CD4-positive, alpha-beta T cell treated with Interleukin-17A for 1 hour (primary cell): ENCODE measurements at regions not wholly inside any gene's neighbourhood (a gene's known extent, or its start where the extent isn't known, plus 50 kb on each side); places are given as distances from the start of the nearest gene placed in this dataset.

Experiments
- DNase-seq: peaks from one replicate; pipeline ENCODE4 v3.0.0-alpha.2; 2020

DNA sequence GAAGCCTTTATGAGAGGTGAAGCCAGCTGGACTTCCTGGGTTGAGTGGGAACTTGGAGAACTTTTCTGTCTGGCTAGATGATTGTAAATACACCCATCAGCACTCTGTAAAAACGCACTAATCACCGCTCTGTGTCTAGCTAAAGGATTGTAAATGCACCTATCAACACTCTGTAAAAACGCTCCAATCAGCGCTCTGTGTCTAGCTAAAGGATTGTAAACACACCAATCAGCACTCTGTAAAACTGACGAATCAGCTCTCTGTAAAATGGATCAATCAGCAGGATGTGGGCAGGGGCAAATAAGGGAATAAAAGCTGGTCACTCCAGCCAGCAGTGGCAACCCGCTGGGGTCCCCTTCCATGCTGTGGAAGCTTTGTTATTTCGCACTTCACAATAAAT lies 163.6 kb upstream of the SLC39A10 start:
- DNase-seq, result no peak

DNA sequence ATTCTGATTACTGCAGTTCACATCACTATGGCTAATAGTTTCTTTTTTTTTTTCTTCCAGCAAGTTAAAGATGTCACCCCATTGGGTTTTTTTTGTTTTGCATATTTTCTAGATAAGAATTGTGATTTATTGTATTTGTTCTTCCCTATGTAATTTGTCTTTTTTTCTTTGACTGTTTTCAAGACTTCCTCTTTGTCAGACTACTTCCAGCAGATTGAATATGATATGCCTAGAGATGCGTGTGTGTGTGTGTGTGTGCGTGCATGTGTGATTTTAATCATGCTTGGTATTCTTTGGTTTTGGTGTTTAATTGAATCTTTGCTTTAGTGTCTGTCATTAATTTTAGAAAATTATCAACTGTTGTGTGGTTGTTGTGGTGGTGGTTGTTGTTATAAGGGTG lies 166.7 kb upstream of the SLC39A10 start:
- no peak for DNase-seq

DNA sequence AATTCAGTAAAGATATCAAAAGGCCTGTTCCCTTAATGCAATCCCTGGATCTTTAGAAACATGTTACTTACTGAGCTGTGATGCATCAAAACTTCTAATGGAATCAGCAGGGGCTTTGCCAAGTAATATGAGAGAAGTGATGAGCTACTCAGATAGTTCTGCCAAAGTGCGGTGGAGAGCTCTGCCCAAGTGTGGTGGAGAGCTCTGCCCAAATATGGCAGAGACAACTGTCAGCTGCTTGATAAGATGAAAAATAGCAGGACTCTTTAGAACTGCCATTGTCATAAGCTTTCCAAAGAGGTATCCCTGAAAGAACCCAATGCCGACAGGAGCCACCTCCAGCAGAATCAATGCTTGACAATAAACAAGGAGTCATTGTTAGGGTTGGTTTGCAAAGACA lies 167.9 kb upstream of the SLC39A10 start:
- no peak for DNase-seq

DNA sequence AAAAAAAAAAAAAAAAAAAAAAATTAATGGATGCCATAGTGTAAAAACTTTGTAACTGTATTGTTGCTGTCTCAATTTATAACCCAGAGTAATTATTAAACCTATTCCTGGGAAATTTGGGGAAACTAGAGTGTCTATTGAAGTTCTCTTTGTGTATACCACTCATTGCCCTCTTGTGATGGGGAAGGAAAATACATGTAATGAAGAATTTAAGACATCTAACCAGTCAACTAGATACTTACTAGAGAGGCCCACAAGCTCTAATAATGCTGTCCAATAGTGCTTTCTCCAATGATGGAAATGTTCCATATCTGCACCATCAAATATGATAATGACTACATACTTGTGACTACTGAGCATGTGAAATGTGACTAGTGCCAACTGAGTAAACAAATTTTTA lies 168.5 kb upstream of the SLC39A10 start:
- no peak for DNase-seq

DNA sequence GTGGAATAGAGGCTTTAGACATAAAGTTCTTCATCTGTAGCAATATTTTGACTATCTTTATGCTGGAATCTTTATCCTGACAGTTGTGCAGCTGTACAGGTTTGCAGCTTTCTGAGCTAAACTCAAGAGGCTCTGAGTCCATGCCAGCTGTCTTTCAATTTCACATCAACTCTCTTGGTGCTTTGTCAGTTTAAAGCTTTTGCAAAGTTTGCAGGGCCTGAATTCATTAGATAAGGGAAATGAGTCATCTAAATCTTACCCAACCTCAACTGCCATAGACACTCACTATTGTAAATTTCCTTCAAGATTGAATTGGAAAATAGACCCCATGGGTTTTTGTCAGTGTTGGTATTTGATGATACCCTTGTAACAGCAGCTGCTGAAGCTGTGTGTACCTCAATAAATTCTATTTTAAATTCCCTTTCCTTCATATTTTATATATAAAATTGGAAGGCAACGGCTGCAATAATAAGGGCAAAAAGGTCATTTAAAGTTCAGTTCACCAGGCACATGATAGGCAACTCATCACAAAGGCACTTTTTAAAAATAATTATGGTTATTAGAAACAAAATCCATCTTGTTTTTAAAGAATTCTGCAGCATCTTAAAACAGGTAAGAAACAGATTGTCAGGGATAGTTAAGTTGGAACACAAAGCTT lies 169.9 kb upstream of the SLC39A10 start:
- DNase-seq, result peak; percentile 32

DNA sequence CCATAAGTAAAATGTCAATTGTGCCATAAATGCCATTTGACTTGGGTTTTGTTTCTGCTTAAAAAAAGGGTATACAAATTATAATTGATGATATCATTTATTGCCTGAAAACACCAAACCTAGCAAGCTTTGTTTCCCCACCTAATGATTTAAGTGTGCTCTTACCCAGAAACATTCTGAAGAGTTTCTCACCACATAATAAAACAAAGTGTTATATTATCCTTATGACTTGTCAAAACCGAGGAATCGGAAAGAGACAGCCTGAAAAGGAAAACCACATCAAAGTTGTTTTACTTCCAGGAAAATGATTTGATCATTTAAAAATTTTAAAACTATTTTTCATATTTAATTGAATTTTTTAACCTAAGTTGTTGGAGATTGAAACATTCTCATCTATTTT lies 170.5 kb upstream of the SLC39A10 start:
- peak; percentile 6 for DNase-seq

DNA sequence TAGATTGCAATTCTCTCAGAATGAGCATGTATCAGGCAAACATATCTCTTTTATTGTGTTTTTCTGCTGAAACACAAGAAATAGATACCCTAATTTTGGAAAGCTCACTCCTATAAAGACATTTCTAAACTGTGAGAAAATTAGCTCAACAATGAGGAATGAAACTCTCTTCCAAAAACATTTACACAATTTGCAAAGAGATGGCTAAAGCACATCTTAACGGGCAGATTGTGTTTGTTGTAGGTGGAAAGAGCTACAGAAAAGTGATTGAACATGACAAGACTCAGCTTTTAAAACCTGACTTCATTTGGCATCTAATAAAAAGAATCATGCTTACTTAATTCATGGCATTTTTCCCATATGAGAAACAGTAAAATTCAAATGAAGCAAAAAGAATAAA lies 175.0 kb upstream of the SLC39A10 start:
- no peak for DNase-seq

DNA sequence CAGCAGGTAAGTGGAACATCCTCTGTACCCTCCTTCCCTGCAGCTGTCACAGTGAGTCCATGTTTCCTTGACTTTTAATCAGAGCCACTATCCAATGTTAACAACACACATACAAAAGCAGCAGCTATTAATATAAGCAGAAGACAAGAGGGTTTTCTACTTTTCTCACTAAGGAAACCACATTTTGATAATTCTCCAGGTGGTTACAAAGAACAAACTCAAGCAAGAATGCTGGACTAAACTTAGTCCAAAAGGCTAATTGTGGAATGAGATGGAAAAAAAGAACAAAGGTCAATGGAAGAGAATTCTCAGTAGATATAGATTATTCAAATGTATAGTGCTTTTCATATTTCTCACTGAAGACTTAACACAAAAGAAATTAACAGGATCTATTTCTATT lies 176.9 kb upstream of the SLC39A10 start:
- no peak for DNase-seq

DNA sequence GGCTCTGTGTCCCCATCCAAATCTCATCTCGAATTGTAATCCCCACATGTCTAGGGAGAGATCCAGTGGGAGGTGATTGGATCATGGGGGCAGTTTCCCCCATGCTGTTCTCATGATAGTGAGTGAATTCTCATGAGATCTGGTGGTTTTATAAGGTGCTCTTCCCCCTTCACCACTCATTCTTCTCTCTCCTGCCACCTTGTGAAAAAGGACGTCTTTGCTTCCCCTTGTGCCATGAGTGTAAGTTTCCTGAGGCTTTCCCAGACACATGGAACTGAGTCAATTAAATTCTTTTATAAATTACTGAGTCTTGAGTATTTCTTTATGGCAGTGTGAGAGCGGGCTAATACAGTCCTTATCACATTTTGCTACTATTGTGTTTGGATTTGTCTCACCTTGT lies 177.6 kb upstream of the SLC39A10 start:
- DNase-seq, result no peak

DNA sequence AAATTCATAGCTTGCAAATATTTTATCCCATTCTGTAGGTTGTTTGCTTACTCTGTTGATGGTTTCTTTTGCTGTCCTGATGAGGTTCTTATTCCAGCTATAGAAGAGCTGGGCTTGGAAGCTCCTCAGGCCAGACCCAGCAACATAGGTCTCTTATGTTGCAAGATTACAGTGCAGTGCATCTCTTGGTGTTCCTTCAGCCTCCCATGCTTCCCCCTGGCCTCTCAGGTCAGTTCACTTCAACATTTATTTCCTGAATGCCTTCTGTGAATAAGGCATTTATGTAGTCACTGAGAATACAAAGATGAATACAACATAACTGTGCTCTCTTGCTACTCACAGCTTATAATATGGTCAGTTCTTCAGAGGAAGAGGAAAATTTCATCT lies 179.0 kb upstream of the SLC39A10 start:
- DNase-seq, result no peak

DNA sequence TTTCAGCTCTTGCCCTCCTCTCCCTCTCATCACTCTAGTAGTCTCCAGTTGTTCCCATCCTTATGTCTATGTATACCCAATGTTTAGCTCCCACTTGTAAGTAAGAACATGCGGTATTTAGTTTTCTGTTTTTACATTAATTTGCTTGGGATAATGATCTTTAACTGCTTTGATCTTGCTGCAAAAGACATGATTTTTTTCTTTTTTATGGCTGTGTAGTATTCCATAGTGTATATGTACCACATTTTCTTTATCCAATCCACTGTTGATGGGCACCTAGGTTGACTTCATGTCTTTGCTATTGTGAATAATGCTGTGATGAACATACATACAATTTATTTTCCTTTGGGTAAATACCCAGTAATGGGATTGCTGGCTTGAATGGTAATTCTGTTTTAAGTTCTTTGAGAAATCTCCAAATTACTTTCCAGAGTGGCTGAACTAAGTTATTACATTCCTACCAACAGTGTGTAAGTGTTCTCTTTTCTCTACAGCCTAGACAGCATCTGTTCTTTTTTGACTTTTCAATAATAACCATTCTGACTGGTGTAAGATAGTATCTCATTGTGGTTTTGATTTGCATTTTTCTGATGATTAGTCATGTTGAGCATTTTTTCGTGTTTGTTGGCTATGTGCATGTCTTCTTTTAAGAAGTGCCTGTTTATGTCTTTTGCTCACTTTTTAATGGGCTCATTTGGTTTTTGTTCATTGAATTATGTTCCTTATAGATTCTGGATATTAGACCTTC lies 179.6 kb upstream of the SLC39A10 start:
- DNase-seq, result peak; percentile 9

DNA sequence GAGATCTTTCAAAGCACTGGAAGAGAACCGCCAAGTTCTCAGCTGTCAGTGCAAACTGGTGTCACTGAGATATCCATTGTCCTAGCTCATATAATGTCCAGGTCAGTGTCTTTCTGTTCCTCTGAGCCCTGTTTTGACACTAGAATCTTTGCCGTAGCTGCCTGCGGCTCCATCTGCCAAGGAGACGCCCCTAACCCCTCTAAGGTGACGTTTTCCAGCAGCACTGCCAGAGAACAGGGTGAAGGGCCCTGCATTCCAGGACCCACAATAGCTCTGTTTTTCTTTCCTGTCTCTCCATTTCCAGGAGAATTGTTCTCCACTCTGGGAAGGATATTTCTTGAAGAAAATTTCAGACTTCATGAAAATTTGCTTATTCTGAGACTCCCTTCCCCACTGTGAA lies 181.7 kb upstream of the SLC39A10 start:
- no peak for DNase-seq

DNA sequence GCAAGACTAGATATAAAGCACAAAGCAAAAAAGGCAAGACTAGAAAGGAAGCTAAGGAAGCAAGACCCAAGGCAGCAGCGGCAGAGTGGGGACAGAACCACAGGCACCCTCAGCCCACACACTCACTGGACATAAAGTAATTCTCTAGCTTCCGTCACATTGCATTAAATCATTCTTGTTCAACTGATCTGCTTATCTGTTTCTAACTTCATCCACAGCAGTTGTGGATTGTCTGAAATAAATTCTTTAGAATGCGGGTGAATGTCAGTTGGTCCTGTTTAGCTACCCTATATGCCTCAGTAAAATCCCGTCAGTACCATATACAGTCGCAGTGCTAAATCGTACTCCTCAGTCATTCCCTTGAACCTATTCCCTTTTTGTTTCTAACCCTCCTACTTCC lies 183.2 kb upstream of the SLC39A10 start:
- no peak for DNase-seq

DNA sequence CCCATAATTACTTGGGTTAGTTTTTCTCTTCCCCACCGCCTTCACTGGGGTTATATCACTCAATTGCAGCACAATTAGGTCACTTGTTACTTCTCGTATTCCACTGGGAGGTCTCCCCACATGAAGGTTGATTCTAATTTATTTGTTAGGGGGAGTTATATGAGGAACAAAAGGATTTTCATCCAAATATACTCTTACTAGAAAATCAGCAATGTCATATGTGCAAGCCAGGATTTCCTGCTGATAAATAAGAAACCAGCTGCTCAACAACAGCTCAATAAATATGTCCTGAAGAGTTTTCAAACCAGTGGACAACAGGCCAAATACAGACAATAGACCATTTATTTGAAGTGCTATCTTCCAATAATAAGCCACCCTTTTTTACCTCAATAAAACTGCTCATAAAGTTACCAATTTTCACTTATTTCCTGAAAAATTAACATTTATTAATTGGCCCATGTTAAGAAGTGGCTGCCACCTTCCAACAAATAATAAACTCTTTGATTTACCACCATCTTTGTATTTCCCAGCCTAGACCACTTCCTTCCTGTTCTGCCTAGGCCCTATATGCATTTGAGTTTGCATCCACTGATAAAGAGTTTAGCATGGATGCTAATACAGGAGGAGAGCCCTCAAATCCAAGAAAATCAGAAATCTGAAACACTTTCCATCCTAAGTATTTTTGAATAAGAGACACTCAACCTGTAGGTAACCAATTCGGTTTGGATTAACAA lies 184.4 kb upstream of the SLC39A10 start:
- no peak for DNase-seq

DNA sequence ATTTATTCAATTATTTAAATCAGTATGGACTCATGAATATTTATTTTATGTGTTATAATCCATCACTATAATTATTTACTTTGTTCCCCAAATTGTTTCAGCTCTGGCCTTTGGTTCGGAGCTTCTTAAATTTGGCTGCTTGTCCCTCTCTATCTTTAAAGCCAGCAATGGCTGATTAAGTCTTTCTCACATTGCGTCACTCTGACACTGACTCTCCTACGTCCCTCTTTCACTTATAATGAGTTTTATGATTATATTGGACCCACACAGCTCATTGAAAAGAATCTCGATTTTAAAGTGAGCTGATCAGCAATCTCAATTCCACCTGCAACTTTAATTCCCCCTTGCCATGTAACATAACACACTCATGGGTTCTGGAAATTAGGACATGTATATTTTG lies 185.2 kb upstream of the SLC39A10 start:
- DNase-seq, result no peak

DNA sequence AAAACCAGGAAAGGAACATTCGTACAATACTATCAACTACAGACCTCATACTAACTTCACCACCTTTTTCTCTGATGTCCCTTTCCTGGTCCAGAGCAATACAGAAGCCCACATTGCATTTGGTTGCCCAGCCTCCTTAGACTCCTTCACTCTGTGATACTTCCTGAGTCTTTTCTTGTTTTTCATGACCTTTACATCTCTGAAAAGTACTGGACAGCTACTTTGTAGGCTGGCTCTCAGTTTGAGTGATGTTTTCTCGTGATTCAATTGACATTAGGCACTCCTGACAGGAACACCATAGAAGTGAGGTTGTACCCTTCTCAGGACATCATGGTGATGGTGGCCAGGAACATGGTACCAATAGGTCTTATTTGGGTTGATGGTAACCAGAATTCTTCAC lies 185.9 kb upstream of the SLC39A10 start:
- DNase-seq, result no peak

DNA sequence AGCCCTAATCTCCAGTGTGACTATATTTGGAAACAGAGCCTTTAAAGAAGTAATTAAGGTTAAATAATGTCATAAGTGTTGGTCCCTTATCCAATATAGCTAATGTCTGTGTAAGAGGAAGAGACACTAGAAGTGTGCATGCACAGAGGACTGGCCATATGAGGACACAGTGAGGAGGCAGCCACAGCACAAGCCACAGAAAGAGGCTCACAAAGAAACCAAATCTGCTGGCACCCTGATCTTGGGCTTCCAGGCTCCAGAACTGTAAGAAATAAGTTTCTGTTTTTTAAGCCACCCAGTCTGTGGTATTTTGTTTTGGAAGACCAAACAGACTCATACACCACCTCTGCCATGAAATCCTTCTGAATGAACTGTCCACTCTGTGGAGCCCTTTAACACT lies 186.4 kb upstream of the SLC39A10 start:
- no peak for DNase-seq

DNA sequence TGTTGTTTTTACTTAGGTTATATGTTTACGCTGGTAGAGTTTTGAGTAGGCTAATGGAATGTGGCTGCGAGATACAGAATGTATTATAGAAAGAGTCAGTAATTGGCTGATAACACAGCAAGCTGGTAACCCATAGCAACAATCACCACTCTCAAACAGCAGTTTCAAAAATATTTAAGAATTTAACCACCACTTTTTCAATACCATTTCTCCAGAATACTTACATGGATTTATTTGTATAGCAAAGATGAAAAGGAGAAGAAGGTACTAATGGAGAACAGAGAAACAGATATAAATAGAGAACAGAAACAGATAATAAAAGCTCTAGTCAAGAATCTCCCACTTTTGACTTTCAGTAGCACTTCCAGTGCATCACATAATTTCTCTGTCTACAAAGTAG lies 188.3 kb upstream of the SLC39A10 start:
- no peak for DNase-seq

DNA sequence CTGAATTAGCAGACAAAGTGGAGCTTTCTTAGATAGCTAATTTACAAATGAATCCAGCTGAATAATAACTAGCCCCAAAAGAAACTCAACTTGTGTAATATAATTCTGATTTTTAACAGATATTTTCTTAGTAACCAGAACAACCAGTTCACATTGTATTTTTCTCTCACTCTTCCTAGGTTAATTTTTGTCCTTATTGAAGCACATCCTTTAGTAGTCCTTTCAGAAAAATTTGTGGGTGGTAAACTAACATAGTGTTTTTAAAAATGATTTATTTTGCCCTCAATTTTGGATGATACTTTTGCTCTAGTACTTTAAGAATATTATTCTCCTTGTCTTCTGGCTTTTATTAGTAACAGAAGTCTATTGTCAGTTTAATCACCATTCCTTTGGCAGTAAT lies 190.6 kb upstream of the SLC39A10 start:
- DNase-seq, result no peak

DNA sequence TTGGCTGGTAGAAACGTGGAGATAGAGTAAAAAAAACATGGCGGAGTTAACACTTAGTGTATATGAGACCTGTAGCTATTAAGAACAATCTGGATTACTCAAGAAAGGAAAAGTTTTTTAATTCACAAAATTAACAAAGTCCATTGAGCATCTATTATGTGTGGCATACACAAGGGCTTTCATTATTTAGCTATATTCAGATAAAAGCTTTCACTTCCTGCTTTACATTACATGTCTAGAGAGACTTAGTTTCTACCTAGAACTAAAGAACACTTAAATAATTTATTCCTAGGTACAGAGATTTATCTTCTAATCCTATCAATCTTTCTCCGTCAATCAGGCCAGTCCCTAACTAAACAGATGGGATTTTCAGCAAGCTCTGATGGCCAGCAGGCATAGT lies 196.0 kb upstream of the SLC39A10 start:
- no peak for DNase-seq

DNA sequence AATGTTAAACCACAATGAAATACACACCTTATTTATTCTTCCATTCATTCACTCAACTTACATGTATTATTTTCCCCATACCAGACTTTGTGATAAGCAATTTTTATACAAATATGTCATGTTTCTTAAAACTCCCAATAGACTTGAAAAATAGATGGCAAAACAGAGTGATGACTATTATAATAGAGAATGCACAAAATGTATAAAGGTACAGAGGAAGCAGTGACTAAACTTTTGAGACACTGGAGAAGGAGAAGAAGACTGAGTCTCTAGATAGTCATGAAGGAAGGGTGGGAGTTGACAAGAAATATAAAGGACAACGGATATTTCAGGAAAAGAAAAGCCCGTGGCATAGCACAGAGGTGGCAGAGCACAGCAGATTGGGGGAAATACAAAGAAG lies 198.1 kb upstream of the SLC39A10 start:
- no peak for DNase-seq

DNA sequence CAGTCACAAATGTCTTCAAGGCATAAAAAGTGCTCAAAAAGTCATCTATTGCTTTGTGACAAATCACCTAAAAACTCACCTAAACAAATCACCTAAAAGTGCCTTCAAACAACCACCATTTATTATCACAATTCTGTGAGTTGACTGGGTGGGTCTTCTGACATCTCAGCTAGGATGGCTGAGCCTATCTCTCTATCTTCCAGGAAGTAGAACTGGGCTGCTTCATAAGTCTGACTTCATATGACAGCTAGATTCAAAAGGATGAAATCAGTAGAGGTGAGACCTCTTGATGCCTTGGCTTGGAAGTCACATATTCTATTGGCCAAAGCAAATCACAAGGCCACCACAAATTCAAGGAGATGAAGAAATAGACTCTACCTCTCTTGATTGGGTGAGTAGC lies 199.2 kb upstream of the SLC39A10 start:
- DNase-seq, result no peak

DNA sequence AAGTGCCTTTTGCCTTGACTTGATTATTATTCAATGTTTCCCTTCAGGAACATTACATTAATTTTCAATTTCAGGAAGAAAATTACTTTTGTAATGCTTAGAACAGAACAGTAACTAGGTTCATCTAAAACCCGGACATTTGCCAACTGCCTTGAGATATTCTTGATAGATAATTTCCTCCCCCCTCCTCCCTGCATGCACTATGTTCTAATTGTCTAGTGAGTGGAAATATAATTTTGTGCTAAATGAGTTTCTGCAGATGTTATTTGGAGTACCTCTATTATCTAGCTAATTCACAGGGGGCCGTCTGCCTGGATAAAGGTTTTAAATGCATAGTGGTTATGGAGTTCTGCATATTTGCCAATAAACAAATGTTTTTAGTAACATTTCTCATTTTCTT lies 200.3 kb upstream of the SLC39A10 start:
- DNase-seq, result no peak

DNA sequence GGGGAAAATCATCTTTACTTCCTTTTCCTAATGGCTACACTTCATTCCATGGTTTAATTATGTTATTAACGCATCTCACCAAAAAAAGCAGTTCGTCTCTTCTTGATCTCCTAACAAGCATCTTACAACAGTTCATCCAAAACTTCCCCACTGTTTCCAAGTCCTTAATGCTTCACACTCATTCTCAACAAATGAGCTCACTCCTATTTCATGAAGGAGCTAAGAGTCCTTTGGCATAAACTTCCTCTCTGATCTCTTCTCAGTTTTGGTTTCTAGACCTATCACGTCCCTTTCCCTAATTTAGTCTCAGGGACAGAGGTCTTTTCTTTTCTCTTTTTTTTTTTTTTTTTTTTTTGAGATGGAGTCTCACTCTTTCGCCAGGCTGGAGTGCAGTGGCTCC lies 205.9 kb upstream of the SLC39A10 start:
- no peak for DNase-seq
